CD4-positive, alpha-beta T cell treated with Interleukin-4 for 1 hour (primary cell): ENCODE measurements at regions not wholly inside any gene's neighbourhood (a gene's known extent, or its start where the extent isn't known, plus 50 kb on each side); places are given as distances from the start of the nearest gene placed in this dataset.
"Not testable (repeated sequence)": the region's sequence is repeated elsewhere in the genome, so short reads cannot be mapped to it uniquely, and the experiment has no call there.

Experiments used
- DNase-seq, 2 donors: peaks; one replicate each; pipeline ENCODE4 v3.0.0-alpha.2; 2020 to 2022

- no peak for DNase-seq
Observed at GRCh38 chr6:15088904-15089568, 156.8 kb upstream of the JARID2 start.

- no peak for DNase-seq
Observed at GRCh38 chr6:15089569-15090144, 156.2 kb upstream of the JARID2 start.

GRCh38 chr6:15090145-15090579 is 155.7 kb upstream of the JARID2 start:
- no peak for DNase-seq

GRCh38 chr6:15090745-15091384 is 155.0 kb upstream of the JARID2 start:
- no peak for DNase-seq

GRCh38 chr6:15096894-15097837 is 148.7 kb upstream of the JARID2 start:
- DNase-seq: no peak

- DNase-seq: no peak
Observed at GRCh38 chr6:15101130-15101529, 144.7 kb upstream of the JARID2 start.

GRCh38 chr6:15102241-15102640 is 143.6 kb upstream of the JARID2 start:
- DNase-seq: no peak

- no peak for DNase-seq
Observed at GRCh38 chr6:15106958-15107643, 138.8 kb upstream of the JARID2 start.

GRCh38 chr6:15107644-15108382 is 138.1 kb upstream of the JARID2 start:
- DNase-seq: no peak

- no peak for DNase-seq
Observed at GRCh38 chr6:15108383-15108715, 137.5 kb upstream of the JARID2 start.

GRCh38 chr6:15109338-15110090 is 136.4 kb upstream of the JARID2 start:
- no peak for DNase-seq

- no peak for DNase-seq
Observed at GRCh38 chr6:15110726-15111354, 135.0 kb upstream of the JARID2 start.

- DNase-seq: not testable (repeated sequence)
Observed at GRCh38 chr6:15111576-15111975, 134.3 kb upstream of the JARID2 start.

GRCh38 chr6:15113587-15113986 is 132.3 kb upstream of the JARID2 start:
- no peak for DNase-seq

- no peak for DNase-seq
Observed at GRCh38 chr6:15114061-15114460, 131.8 kb upstream of the JARID2 start.

GRCh38 chr6:15116889-15117288 is 129.0 kb upstream of the JARID2 start:
- DNase-seq: no peak

GRCh38 chr6:15121443-15121842 is 124.4 kb upstream of the JARID2 start:
- no peak for DNase-seq

GRCh38 chr6:15121977-15122550 is 123.8 kb upstream of the JARID2 start:
- DNase-seq: no peak

- no peak for DNase-seq
Observed at GRCh38 chr6:15129887-15130286, 116.0 kb upstream of the JARID2 start.

- no peak for DNase-seq
Observed at GRCh38 chr6:15131234-15131633, 114.6 kb upstream of the JARID2 start.
